Fibroblast of the aortic adventitia (primary cell): ENCODE measurements at regions not wholly inside any gene's neighbourhood (a gene's known extent, or its start where the extent isn't known, plus 50 kb on each side); places are given as distances from the start of the nearest gene placed in this dataset.
A peak's percentile ranks its signal among the peaks of the same experiment; 100 is the strongest.

Experiments
- DNase-seq: peaks from one replicate; pipeline ENCODE4 v3.0.0-alpha.2; 2010; ENCODE audit warnings: low read depth
- H3K4me3 ChIP-seq: 2 replicates; pipeline ENCODE4 v1.5.1; 2011; ENCODE audit warnings: low read depth, mild to moderate bottlenecking, control low read depth, low read length, moderate library complexity
- CTCF ChIP-seq: IDR thresholded peaks from 2 replicates; pipeline ENCODE4 v1.5.1; 2011; ENCODE audit warnings: mild to moderate bottlenecking, low read length, control low read depth, inconsistent platforms; ENCODE audit not compliant: insufficient read depth

- no peak overlapping the region for H3K4me3 ChIP-seq
- TF ChIP-seq CTCF = no peak
Measured at GRCh38 chr1:65526049-65526556, 105.6 kb downstream of the LEPR start.

GRCh38 chr1:65527190-65527589 is 106.7 kb downstream of the LEPR start:
- no peak for TF ChIP-seq CTCF
- DNase-seq = peak; percentile 76
- peak overlapping the region; percentile 18 for H3K4me3 ChIP-seq

More at GRCh38 chr1:65526049-65526556, 105.6 kb downstream of the LEPR start:
- DNase-seq = no peak

GRCh38 chr1:65527707-65528503 is 107.4 kb downstream of the LEPR start:
- DNase-seq = peak; percentile 44
- H3K4me3 ChIP-seq = peak overlapping the region; percentile 18
- TF ChIP-seq CTCF = peak; percentile 39

GRCh38 chr1:65531972-65532570 is 111.6 kb downstream of the LEPR start:
- no peak overlapping the region for H3K4me3 ChIP-seq
- TF ChIP-seq CTCF = no peak
- DNase-seq = no peak

- no peak for TF ChIP-seq CTCF
- no peak for DNase-seq
- H3K4me3 ChIP-seq = no peak overlapping the region
Measured at GRCh38 chr1:65535981-65536380, 115.5 kb downstream of the LEPR start.

- TF ChIP-seq CTCF = no peak
- H3K4me3 ChIP-seq = no peak overlapping the region
- DNase-seq = no peak
Measured at GRCh38 chr1:65538086-65538485, 117.6 kb downstream of the LEPR start.
